Hematopoietic multipotent progenitor cell treated with erythropoietin and hydrocortisone succinate and interleukin-3 and kit ligand, for 15 days (in vitro differentiated cells): ENCODE measurements at regions not wholly inside any gene's neighbourhood (a gene's known extent, or its start where the extent isn't known, plus 50 kb on each side); places are given as distances from the start of the nearest gene placed in this dataset.

Experiments
- DNase-seq: peaks from one replicate; pipeline ENCODE4 v3.0.0-alpha.2; 2015; ENCODE audit warnings: low spot score

- no peak for DNase-seq
These were observed 565.8 kb upstream of the DPPA4 start for GRCh38 chr3:109903100-109903499.

DNA sequence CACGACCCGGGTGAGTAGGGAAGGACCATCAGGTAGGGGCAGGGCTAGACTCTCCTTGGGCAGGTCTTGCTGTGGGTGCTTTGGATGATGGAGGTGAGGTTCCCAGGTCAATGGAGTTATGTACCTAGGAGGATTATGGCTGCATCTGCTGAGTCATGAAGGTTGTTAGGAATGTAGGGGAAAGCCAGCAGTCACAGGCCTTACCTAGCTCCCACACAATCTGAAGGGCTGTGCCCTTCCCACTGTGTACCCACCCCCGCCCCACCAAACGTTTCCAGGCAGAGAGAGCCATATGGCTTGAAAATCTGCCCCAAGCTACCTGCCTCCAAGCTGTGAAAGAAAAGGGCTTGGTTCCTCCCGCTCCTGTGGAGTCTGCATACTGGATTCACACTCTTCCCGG, 573.4 kb upstream of the DPPA4 start:
- no peak for DNase-seq

DNA sequence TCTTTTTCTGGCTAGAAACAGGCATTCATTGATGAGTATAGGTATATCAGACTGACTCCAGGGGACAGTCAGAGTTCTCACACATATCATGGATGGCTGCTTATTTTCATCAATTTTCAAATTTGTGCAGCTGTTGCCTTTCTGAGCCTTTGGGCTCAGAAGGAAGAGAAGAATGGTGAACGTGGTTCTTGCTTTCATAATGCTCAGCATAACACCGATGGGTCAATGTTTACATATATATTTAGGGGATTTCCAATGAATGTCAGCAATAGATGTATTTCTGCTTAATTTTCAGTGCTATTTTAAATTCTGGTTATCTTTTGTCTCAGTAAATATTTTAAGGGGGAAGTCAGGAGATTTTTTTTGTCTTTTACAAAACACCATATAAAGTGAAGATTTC, 581.4 kb upstream of the DPPA4 start:
- no peak for DNase-seq

DNA sequence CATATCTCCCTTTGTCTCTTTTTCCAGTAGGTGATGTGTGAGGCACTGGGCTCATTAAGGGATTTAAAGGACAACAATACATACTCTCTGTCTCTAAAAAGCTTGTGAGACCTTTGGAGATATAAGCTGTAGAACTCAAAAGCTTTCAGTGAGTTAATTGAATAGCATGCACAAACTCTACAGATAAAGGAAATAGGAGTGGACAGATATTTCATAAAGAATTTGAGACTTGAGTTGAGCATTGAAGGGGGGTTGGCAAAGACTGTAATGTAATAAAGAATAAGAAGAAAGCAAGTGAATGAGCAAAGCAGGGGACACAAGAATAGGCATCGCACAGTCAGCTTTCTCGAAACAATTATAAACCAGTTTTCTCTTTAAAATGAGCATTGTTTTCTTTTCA, 583.4 kb upstream of the DPPA4 start:
- no peak for DNase-seq

- no peak for DNase-seq
These were observed 584.2 kb upstream of the DPPA4 start for GRCh38 chr3:109921509-109921908.

DNA sequence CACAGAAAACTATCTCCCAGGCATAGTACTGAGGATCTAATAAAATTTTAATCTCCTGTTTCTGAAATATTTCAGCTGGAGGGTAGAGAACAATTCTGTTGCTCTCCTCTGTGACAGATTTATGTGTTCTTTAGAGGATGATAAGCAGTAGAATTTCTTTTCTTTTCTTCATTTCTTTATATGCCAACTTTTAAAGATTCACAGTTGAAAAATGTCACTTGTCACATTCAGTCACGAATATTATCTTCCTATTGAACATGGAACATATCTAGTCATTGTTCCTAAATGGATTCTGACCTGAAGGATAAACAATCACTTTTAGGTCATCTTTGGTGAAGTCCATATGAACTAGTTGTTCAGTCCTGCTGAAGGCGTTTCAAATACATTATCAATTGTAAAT, 585.5 kb upstream of the DPPA4 start:
- DNase-seq: no peak

GRCh38 chr3:109923431-109923830, 586.1 kb upstream of the DPPA4 start:
- DNase-seq: no peak

DNA sequence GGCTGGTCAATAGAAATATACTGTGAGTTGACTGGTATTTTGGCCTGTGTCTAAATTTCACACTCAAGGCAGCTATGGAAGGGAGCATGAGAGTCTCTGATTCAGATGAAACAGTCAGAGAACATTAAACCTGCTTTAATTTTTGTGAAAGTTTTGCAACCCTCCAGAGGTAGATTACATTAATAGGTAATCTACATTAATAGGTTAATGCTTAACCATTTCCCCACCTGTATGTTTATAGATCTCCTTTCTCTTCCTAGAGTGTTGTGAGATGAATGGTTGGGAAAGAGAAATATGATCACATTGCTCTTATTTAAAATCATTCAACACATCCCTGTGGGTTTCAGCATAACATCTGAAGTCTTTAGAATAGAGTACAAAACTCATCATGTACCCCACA, 586.9 kb upstream of the DPPA4 start:
- DNase-seq: no peak

DNA sequence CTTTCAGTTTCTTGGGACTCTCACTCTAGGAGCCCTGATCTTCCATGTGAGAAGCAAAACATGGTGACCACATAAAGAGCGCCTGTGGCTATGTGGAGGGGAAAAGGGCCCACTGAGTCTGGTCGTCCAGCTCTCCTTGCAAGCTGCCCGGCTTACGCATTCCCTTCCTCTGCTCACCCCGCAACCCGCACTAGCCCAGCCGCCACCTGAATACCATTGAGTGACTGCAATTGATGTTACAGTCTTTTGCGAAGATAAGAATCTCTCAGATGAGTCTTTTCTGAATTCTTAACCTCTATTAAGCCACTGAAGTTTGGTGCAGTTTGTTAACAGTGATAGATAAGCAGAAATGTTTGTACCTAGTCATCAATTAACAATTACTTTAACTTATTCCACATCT, 589.0 kb upstream of the DPPA4 start:
- DNase-seq: no peak

GRCh38 chr3:109927161-109927560, 589.8 kb upstream of the DPPA4 start:
- no peak for DNase-seq

GRCh38 chr3:109927726-109928125, 590.4 kb upstream of the DPPA4 start:
- no peak for DNase-seq

- no peak for DNase-seq
These were observed 593.2 kb upstream of the DPPA4 start for GRCh38 chr3:109930582-109930981.

DNA sequence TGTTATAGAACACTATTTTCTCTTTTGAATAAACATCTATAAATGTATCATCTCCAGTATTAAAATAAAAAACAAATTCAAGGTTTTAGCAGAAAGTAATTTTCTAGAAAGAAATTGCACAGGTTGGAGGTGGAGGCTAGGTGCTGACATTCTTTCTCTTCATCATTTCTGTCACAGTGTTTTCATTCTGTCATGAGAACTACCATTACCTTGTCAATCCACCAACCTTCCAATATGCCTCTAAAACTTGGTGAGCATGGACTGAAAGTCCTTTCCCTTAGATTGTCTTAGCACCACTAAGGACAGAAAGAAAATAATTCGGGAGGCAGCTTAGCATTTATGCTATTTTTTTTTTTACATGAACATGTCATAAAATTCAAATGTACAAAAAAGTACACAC, 596.2 kb upstream of the DPPA4 start:
- DNase-seq: no peak

DNA sequence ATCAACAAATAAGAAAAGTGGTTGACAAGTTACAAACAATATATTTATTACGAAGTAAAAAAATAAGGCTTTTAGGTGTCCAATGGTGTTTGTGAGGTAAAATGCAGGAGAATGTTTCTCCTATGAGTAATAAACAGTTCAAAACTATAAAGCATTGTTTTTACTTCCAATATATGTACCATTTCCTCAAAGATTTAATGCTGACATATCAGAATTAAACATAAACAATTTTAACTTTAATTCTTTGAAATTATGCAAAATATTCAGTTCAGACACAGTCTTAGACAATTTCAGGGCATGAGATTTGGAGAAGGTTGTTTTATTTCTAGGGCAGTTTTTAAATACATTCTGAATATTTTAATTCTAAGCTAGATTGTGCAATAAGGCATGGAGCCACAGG, 602.5 kb upstream of the DPPA4 start:
- DNase-seq: no peak

DNA sequence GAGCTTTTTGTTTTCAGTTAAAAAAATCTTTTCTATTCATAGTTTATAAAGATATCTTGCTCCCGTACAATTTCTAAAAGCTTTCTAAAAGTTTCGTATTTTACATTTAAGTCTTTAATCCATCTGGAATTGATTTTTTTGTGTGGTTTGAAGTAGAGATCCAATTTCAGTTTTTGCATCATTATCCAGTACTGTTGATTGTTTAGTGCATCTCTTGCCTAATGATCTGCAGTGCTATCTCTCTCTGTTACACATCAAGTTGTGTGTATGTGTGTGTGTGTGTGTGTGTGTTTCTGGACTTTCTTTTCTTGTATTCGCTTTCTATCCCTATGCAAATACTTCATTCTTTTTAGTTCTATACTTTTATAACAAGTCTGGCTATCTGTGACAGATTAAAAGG, 605.8 kb upstream of the DPPA4 start:
- no peak for DNase-seq

DNA sequence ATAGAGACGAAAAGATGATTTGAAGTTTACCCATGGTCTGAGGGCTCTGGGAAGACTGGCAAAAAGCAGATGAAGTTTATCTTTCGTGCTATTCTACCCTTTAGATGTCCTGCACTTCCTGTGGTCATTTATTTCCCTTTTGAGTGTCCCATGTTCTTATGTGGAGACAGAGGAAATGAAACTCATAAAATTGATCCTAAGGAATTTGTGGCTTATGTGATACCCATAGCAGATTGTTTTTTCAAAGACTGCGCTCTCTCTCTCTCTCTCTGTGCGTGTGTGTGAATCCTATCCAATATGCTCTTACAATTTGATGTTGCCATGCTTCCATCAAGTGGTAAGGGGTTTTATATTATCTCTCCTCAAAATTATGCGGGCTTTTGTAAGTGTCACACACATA, 607.5 kb upstream of the DPPA4 start:
- DNase-seq: no peak

DNA sequence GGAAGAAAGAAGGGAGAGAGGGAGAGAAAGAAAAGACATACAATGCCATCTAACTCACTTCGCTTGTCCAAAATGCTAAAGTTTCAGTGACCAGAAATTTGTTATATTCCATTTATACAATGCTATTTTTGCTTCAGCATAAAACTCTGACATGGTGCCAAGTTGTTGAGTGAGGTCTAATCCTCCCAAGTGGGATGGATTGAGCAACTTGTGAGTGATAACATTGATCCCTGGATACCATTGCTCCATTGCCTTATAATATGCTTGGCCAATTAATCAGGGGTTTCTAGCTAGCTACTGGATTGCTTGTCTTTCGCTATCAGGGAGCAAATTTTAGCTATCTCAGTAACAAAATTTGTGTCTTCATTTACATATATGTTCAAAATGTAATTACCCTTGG, 615.6 kb upstream of the DPPA4 start:
- DNase-seq: no peak

DNA sequence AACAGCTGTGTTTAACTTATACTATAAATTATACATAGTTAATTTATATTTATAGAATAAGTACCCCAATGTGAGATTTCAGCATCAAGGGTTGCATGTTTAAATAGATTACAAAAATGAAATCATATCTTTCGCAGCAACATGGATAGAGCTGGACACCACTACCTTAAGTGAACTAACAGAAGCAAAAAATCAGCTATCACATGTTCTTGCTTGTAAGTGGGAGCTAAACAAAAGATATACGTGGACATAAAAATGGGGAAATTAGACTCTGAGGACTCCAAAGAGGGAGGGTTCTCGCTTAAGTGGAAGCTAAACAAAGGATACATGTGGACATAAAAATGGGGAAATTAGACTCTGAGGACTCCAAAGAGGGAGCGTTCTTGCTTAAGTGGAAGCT, 626.5 kb upstream of the DPPA4 start:
- DNase-seq: no peak

GRCh38 chr3:109973733-109974132, 636.4 kb upstream of the DPPA4 start:
- no peak for DNase-seq

DNA sequence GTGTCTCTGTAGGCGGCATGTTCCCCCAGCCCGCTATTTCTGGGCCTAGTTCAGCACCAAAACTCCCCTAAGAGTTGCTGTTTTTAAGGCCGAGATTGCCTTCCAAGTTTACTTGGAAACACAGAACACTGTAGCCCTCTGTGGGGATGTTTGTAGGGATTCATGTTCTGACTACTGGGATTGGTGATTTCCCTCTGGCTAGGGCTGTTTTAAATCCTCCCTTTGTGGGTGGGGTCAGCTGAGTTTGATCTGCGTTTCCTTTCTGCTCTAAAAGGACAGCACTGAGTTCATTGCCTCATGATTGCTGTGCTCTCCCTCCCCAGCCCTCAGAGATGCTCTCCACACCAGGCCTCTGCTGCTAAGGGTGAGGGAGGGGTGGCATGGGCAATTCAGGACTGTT, 640.6 kb upstream of the DPPA4 start:
- DNase-seq: no peak

DNA sequence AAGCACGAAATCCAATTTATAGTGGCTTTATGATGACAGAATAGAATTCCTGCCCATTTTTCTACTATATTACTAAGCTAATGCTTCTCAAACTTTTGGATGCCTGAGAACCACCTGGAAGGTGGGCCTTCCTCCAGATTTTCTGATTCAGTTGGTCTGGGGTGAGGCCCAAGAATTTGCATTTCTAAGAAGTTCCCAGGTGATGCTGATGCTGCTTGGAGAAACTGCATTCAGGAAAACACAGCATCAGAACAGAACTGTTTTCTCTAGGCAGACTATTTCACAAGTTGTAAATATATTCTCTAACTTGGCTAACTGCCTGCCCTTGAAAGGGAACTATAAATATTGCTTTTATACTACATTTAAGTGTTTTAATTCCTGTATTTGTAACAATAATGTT, 644.9 kb upstream of the DPPA4 start:
- DNase-seq: no peak

- no peak for DNase-seq
These were observed 647.6 kb upstream of the DPPA4 start for GRCh38 chr3:109984976-109985375.

GRCh38 chr3:109985943-109986555, 648.7 kb upstream of the DPPA4 start:
- no peak for DNase-seq

DNA sequence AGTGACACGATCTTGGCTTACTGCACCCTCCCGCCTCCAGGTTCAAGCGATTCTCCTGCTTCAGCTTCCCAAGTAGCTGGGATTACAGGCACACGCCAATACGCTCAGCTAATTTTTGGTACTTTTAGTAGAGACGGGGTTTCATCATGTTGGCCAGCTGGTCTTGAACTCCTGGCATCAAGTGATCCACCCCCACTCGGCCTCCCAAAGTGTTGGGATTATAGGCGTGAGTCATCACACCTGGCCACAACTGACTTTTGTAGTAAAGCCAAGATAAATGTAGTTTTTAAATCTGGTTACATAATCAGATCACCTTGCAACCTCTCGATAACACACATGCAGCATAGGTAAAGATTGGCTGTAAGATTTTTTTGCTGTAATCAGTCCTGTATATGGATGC, 657.5 kb upstream of the DPPA4 start:
- no peak for DNase-seq

GRCh38 chr3:109995377-109995776, 658.0 kb upstream of the DPPA4 start:
- no peak for DNase-seq
